HG02642 (cell line): ENCODE measurements at regions not wholly inside any gene's neighbourhood (a gene's known extent, or its start where the extent isn't known, plus 50 kb on each side); places are given as distances from the start of the nearest gene placed in this dataset.

Experiments used
- ATAC-seq: cut with Tn5 transposase; IDR thresholded peaks from one replicate; pipeline ENCODE4 v1.9.1; 2021; ENCODE audit warnings: mild to moderate bottlenecking; ENCODE audit not compliant: unreplicated experiment, poor library complexity

GRCh38 chr2:8028436-8028835 is 653.4 kb upstream of the ID2 start:
- no peak for ATAC-seq

GRCh38 chr2:8028981-8029380 is 652.9 kb upstream of the ID2 start:
- no peak for ATAC-seq

- no peak for ATAC-seq
These were observed 651.1 kb upstream of the ID2 start for GRCh38 chr2:8030573-8031303.

GRCh38 chr2:8031370-8031769 is 650.5 kb upstream of the ID2 start:
- no peak for ATAC-seq

- no peak for ATAC-seq
These were observed 648.2 kb upstream of the ID2 start for GRCh38 chr2:8033546-8034096.

GRCh38 chr2:8036366-8036765 is 645.5 kb upstream of the ID2 start:
- ATAC-seq = no peak

GRCh38 chr2:8039732-8040131 is 642.1 kb upstream of the ID2 start:
- no peak for ATAC-seq

GRCh38 chr2:8043295-8043694 is 638.6 kb upstream of the ID2 start:
- ATAC-seq = no peak

- ATAC-seq = no peak
These were observed 637.7 kb upstream of the ID2 start for GRCh38 chr2:8044046-8044594.

GRCh38 chr2:8045081-8045614 is 636.7 kb upstream of the ID2 start:
- no peak for ATAC-seq

- ATAC-seq = no peak
These were observed 635.0 kb upstream of the ID2 start for GRCh38 chr2:8046849-8047248.

- no peak for ATAC-seq
These were observed 632.7 kb upstream of the ID2 start for GRCh38 chr2:8049176-8049575.

GRCh38 chr2:8049851-8050571 is 631.8 kb upstream of the ID2 start:
- peak; percentile 92 for ATAC-seq

GRCh38 chr2:8053216-8053615 is 628.6 kb upstream of the ID2 start:
- no peak for ATAC-seq

GRCh38 chr2:8054070-8054469 is 627.8 kb upstream of the ID2 start:
- ATAC-seq = no peak

- no peak for ATAC-seq
These were observed 623.2 kb upstream of the ID2 start for GRCh38 chr2:8058652-8059051.

GRCh38 chr2:8059255-8059654 is 622.6 kb upstream of the ID2 start:
- ATAC-seq = no peak

GRCh38 chr2:8059794-8060193 is 622.1 kb upstream of the ID2 start:
- no peak for ATAC-seq

- ATAC-seq = no peak
These were observed 620.6 kb upstream of the ID2 start for GRCh38 chr2:8061219-8061618.

- ATAC-seq = no peak
These were observed 617.3 kb upstream of the ID2 start for GRCh38 chr2:8064603-8065002.

GRCh38 chr2:8065191-8065590 is 616.7 kb upstream of the ID2 start:
- ATAC-seq = no peak
